Panc1 (cell line): ENCODE measurements at regions not wholly inside any gene's neighbourhood (a gene's known extent, or its start where the extent isn't known, plus 50 kb on each side); places are given as distances from the start of the nearest gene placed in this dataset.

Experiments used
- ATAC-seq: fragments of 200-7000 bp; cut with Tn5 transposase; 2 replicates; pipeline ENCODE4 v1.9.1; 2020; ENCODE audit warnings: mild to moderate bottlenecking, moderate library complexity
- BruUV-seq: library from RNA; stranded (reverse); fragments of 400-500 nt; replicated peaks from 2 replicates; lab custom pipeline; 2021; lab: Mats Ljungman, UMichigan
- CTCF ChIA-PET: fragments of 300-600 bp; sonication (Branson Sonifier 250); formaldehyde crosslinking; loops from one replicate; lab custom pipeline; 2022; ENCODE audit warnings: antibody characterized with exemption; lab: Charles Lee
- POLR2A ChIA-PET: fragments of 300-600 bp; sonication (Branson Sonifier 250); formaldehyde crosslinking; loops from one replicate; lab custom pipeline; 2022; ENCODE audit warnings: antibody characterized with exemption; lab: Charles Lee
- DNase-seq: peaks from one replicate; pipeline ENCODE4 v3.0.0-alpha.2; 2010; ENCODE audit warnings: low read depth, low spot score
- H3K27ac ChIP-seq: 2 replicates; pipeline ENCODE4 v1.5.1; 2011; ENCODE audit warnings: mild to moderate bottlenecking, low read length, inconsistent platforms
- H3K27me3 ChIP-seq: fragments of 200-500 bp; sonication (Bioruptor generic); 2 replicates; pipeline ENCODE4 v1.6.0; 2014; ENCODE audit warnings: low read length, inconsistent platforms; ENCODE audit not compliant: control insufficient read depth, insufficient read depth
- H3K36me3 ChIP-seq: fragments of 200-500 bp; sonication (Bioruptor generic); 2 replicates; pipeline ENCODE4 v1.5.1; 2014; ENCODE audit warnings: inconsistent platforms, mild to moderate bottlenecking, low read length, moderate library complexity; ENCODE audit not compliant: control insufficient read depth, insufficient read depth
- H3K4me1 ChIP-seq: 2 replicates; pipeline ENCODE4 v1.5.1; 2011; ENCODE audit warnings: inconsistent platforms, mild to moderate bottlenecking, low read length, moderate library complexity; ENCODE audit not compliant: control insufficient read depth, insufficient read depth
- H3K4me3 ChIP-seq, 2 experiments: 2 replicates each; pipeline ENCODE4 v1.5.1; 2011 to 2012; ENCODE audit warnings: low read depth in 2 of 2, low read length in 2 of 2, mild to moderate bottlenecking in 2 of 2, inconsistent platforms in 1 of 2, moderate library complexity in 1 of 2
- H3K9me3 ChIP-seq: fragments of 200-500 bp; sonication (Bioruptor generic); 2 replicates; pipeline ENCODE4 v1.5.1; 2014; ENCODE audit warnings: low read depth, mild to moderate bottlenecking, inconsistent platforms, low read length, moderate library complexity; ENCODE audit not compliant: control insufficient read depth, insufficient read depth
- CTCF ChIP-seq: fragments of 450-650 bp; IDR thresholded peaks from 2 replicates; pipeline ENCODE4 v1.5.1; 2017; ENCODE audit warnings: mild to moderate bottlenecking
- POLR2AphosphoS5 ChIP-seq: IDR thresholded peaks from 2 replicates; pipeline ENCODE4 v1.6.1; 2012; ENCODE audit warnings: mild to moderate bottlenecking, low read depth, low read length, moderate library complexity
- SIN3A ChIP-seq: IDR thresholded peaks from 2 replicates; pipeline ENCODE4 v1.6.1; 2012; ENCODE audit warnings: low read depth, mild to moderate bottlenecking, low read length, moderate library complexity, borderline replicate concordance; ENCODE audit not compliant: insufficient read depth
- TCF7L2 ChIP-seq: IDR thresholded peaks from 2 replicates; pipeline ENCODE4 v1.6.1; 2011; ENCODE audit warnings: mild to moderate bottlenecking, low read depth, low read length, inconsistent platforms
- in situ Hi-C: cut with HindIII; loops from 2 replicates; pipeline ENCODE4 v1.10.0; 2016; ENCODE audit warnings: low sequenced_read_pairs, low pct_unique_long_range_greater_than_20kb
- intact Hi-C: fragments of 100-400 bp; cut with micrococcal nuclease; formaldehyde crosslinking; loops from one replicate; pipeline ENCODE4 v1.10.0; 2022; ENCODE audit not compliant: unreplicated experiment
- TF ChIP-seq, protein P1 (sequence below), 2 experiments: IDR thresholded peaks; 2 replicates each; pipeline ENCODE4 v1.6.1; 2011 to 2012; ENCODE audit warnings: low read depth in 2 of 2, control low read depth in 1 of 2, low read length in 1 of 2, mild to moderate bottlenecking in 1 of 2, moderate library complexity in 1 of 2; ENCODE audit not compliant: insufficient read depth in 1 of 2

DNA sequence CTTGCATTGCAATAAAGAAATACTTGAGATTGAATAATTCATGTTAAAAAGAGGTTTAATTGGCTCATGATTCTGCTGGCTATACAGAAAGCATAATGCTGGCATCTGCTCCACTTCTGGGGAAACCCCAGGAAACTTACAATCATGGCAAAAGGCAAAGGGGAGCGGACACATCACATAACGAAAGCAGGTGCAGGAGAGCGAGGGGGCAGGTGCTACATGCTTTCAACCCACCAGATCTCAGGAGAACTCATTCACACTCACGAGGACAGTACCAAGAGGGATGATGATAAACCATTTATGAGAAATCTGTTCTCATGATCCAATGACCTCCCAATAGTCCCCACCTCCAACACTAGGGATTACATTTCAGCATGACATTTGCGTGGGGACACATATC is 172.6 kb downstream of the RASSF9 start:
- POLR2A ChIA-PET = no interaction called here
- H3K27me3 ChIP-seq = no peaks in the 10 kb centered on the region
- in situ Hi-C loops = no loop called here
- no peaks in the 10 kb centered on the region for H3K4me1 ChIP-seq
- ATAC-seq (no peak), DNase-seq (no peak)
- no peak overlapping the region for H3K27ac ChIP-seq
- no TSS peak for BruUV-seq
- CTCF ChIA-PET = no interaction called here
- no peak for TF ChIP-seq POLR2AphosphoS5
- H3K4me3 ChIP-seq = no peak overlapping the region
- no peaks in the 10 kb centered on the region for H3K9me3 ChIP-seq
- no peaks in the 10 kb centered on the region for H3K36me3 ChIP-seq
- intact Hi-C loops = no loop called here

DNA sequence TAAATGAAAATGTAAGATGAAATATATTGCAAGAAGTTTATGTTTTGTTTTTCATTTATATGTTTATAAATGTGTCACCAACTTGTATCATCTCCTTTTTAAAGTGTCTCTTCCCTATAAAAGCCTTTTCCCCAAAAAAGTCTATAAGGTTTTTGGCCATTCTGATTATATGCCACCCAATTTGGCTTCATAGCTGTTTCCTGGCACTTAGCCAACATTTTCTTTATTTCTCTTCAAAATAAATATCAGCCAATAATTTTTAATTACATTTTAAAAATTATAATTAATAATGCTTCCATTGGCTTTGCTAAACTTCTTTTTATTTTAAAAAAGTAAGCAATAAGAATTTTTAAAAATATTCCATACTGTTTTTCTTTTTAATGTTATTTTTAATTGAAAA is 171.8 kb downstream of the RASSF9 start:
- POLR2A ChIA-PET = no interaction called here
- intact Hi-C loops (no loop called here), in situ Hi-C loops (no loop called here)
- H3K27ac ChIP-seq = no peak overlapping the region
- CTCF ChIA-PET = no interaction called here
- H3K36me3 ChIP-seq = no peaks in the 10 kb centered on the region
- no peak for ATAC-seq
- DNase-seq = no peak
- H3K4me3 ChIP-seq = no peak overlapping the region
- no peaks in the 10 kb centered on the region for H3K9me3 ChIP-seq
- H3K27me3 ChIP-seq = no peaks in the 10 kb centered on the region
- TF ChIP-seq CTCF = no peak
- no peak for TF ChIP-seq SIN3A
- no peak for TF ChIP-seq TCF7L2
- TF ChIP-seq POLR2AphosphoS5 = no peak
- TF ChIP-seq, protein P1, sequence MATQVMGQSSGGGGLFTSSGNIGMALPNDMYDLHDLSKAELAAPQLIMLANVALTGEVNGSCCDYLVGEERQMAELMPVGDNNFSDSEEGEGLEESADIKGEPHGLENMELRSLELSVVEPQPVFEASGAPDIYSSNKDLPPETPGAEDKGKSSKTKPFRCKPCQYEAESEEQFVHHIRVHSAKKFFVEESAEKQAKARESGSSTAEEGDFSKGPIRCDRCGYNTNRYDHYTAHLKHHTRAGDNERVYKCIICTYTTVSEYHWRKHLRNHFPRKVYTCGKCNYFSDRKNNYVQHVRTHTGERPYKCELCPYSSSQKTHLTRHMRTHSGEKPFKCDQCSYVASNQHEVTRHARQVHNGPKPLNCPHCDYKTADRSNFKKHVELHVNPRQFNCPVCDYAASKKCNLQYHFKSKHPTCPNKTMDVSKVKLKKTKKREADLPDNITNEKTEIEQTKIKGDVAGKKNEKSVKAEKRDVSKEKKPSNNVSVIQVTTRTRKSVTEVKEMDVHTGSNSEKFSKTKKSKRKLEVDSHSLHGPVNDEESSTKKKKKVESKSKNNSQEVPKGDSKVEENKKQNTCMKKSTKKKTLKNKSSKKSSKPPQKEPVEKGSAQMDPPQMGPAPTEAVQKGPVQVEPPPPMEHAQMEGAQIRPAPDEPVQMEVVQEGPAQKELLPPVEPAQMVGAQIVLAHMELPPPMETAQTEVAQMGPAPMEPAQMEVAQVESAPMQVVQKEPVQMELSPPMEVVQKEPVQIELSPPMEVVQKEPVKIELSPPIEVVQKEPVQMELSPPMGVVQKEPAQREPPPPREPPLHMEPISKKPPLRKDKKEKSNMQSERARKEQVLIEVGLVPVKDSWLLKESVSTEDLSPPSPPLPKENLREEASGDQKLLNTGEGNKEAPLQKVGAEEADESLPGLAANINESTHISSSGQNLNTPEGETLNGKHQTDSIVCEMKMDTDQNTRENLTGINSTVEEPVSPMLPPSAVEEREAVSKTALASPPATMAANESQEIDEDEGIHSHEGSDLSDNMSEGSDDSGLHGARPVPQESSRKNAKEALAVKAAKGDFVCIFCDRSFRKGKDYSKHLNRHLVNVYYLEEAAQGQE (IDR thresholded peaks at IDR 0.05; ENCODE audit: insufficient read depth in 1 of 2, low read depth in 2 of 2, low read length in 1 of 2) = no peak
- no TSS peak for BruUV-seq
- no peaks in the 10 kb centered on the region for H3K4me1 ChIP-seq

DNA sequence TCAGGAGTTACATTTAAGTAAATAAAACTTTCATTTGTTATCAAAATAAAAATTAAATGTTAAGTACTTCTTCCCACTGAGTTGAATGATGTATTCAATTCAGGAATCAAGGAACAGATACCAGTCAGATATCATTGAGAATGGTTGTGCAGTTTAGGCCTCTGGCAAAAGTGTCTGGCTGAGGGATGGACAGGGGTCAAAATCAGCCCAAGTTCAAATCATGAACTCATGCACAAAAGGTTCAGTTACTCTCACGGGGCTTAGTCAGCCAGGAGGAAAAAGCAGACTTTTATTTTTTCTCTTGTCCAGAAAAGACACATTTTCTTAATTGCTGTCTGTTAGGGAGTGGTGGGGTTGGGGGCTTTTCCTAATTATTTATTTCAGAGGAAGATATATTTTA is 166.3 kb downstream of the RASSF9 start:
- ChIA-PET CTCF (no interaction called here), POLR2A (no interaction called here)
- TF ChIP-seq SIN3A (no peak), CTCF (no peak), POLR2AphosphoS5 (no peak), TCF7L2 (no peak)
- TF ChIP-seq, protein P1 (IDR thresholded peaks at IDR 0.05; ENCODE audit: insufficient read depth in 1 of 2, low read depth in 2 of 2, low read length in 1 of 2) = no peak
- no peak for DNase-seq
- intact Hi-C loops = no loop called here
- no peaks in the 10 kb centered on the region for H3K4me1 ChIP-seq
- H3K27ac ChIP-seq = no peak overlapping the region
- no peaks in the 10 kb centered on the region for H3K36me3 ChIP-seq
- ATAC-seq = no peak
- H3K9me3 ChIP-seq = no peaks in the 10 kb centered on the region
- no peaks in the 10 kb centered on the region for H3K27me3 ChIP-seq
- H3K4me3 ChIP-seq = no peak overlapping the region
- in situ Hi-C loops = no loop called here
- BruUV-seq = no TSS peak
